HG02973 (cell line): ENCODE measurements at regions not wholly inside any gene's neighbourhood (a gene's known extent, or its start where the extent isn't known, plus 50 kb on each side); places are given as distances from the start of the nearest gene placed in this dataset.

Experiments
- ATAC-seq: cut with Tn5 transposase; IDR thresholded peaks from one replicate; pipeline ENCODE4 v1.9.1; 2021; ENCODE audit warnings: moderate library complexity; ENCODE audit not compliant: unreplicated experiment

DNA sequence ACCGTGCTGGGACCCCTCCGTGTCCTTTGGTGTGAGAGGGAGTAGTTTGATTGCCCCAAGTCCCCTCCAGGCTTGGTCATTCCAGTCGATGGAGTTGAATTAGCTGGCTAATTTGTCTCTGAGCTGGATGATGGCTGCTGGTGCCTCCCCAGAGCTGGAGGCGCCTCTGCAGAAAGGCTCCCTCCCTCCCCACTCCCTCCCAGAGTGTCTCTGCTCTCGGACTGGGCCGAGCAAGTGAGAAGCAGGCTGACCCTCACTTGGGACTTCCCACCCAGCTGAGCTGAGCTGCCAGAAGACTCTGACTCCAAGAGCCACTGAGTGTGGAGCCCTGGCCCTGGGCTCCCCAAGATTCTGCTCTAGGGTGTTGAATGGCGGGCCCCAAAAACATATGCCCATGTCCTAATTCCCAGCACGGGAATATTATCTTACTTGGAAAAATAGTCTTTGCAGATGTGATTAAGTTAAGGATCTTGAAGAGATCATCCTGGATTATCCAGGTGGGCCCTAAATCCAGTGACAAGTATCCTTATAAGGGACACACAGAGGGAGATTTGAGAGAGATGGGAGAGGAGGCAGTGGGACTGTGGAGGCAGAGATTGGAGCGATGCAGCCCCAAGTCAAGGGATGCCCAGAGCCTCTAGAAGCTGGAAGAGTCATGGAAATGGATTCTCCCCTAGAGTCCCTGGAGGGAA lies 60.7 kb upstream of the TLE3 start:
- ATAC-seq: no peak

DNA sequence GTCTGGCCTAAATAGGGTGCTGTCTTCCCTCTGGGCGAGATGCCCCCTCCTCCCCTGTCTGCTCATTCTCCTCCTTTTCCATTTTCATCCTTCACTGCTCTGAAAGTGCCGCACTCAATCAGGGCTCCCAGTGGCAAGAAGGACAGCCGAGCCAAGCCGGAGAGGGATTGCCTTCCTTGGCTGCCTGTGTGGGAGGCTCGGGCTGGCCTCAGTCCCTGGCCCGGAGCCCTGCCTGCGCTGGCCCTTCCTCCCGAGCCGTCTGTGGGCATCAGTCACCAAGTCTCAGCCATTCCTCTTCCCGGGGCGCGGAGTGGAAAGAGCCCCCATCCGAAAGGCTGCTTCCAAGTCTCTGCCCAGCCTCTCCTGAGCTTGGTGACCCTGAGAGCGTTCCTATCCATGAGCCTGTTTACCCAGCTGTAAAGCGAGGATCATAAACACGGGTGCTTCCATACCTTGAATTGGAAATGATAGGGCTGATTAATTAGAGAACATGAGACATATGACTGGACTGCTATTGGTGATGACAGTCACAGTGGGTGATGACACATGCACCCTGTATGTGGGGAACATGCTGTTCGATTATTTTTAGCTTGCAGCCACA lies 59.1 kb upstream of the TLE3 start:
- no peak for ATAC-seq

DNA sequence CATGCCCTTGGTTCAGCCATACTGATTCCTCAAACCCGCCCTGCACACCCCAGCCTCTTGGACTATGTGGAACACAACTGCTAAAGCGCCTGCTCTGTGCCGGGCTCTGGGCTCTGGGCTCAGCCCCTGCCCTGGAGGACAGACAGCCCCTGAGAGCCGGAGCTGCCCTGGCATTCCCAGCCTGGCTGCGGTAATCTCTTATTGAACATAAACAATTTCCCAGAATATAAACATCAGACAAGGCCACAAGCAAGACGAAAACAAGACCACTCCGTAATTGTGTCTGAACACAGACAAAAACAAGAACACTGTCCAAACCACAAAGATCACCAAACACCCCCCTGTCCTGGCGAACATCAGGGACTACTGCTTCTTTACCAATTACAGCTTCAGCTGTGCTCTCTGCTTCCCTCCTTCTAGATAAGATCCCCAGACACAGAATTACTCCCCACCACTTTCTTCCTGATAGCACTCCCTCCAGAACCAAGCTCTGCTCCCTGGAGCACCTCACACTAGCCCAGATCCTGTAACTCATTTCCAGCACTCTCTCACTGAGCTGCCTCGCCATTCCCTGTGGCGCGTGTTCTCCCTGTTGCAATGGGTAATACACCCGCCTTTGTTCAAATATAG lies 57.1 kb upstream of the TLE3 start:
- no peak for ATAC-seq

GRCh38 chr15:70153921-70154717 lies 56.4 kb upstream of the TLE3 start:
- ATAC-seq: no peak

GRCh38 chr15:70152070-70152480 lies 54.4 kb upstream of the TLE3 start:
- ATAC-seq: no peak

GRCh38 chr15:70151462-70151861 lies 53.7 kb upstream of the TLE3 start:
- no peak for ATAC-seq

DNA sequence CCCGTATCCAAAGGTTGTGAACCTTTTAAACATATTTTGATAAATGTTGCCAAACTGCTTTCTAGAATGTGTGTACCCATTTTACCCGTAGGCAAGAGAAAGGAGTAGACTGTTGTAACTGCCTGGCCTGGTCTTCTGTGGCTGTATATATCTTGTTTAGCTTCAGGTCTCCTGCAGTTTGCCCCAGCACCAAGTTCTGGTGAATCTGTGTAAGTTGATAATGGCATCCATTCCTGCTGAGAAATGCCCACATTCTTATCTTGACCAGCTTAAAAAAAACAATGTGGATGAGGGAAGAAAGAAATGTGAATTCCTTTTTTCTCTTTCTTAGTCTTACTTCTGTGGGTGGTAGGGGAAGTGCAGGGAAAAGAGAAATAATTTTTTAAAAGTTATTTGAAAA lies 53.3 kb upstream of the TLE3 start:
- no peak for ATAC-seq

DNA sequence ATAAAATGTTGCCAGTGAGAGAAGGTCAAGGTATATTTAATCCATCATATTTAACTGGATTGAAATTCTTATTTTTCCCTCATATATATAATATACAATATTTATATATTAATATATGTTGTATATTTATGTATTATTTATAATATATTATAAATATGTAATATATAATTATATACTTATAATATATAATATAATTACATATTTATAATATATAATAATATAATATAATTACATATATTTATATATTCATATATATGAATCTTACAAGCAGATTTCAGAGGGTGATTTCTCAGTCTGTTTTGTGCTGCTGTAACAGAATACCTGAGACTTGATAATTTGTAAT lies 52.7 kb upstream of the TLE3 start:
- ATAC-seq: no peak

GRCh38 chr15:70149667-70150404 lies 52.1 kb upstream of the TLE3 start:
- ATAC-seq: no peak

- no peak for ATAC-seq
These were observed 50.1 kb upstream of the TLE3 start for GRCh38 chr15:70147778-70148177.
